Hepatocyte (in vitro differentiated cells): ENCODE measurements at regions not wholly inside any gene's neighbourhood (a gene's known extent, or its start where the extent isn't known, plus 50 kb on each side); places are given as distances from the start of the nearest gene placed in this dataset.

Experiments
- CTCF ChIP-seq: fragments of 200-600 bp; sonication (generic); IDR thresholded peaks from 2 replicates; pipeline ENCODE4 v1.5.1; 2016; ENCODE audit warnings: antibody characterized with exemption, mild to moderate bottlenecking; ENCODE audit not compliant: poor library complexity
- EZH2 ChIP-seq: fragments of 200-600 bp; sonication (generic); IDR thresholded peaks from 2 replicates; pipeline ENCODE4 v1.6.1; 2016; ENCODE audit warnings: antibody characterized with exemption, mild to moderate bottlenecking, borderline replicate concordance

DNA sequence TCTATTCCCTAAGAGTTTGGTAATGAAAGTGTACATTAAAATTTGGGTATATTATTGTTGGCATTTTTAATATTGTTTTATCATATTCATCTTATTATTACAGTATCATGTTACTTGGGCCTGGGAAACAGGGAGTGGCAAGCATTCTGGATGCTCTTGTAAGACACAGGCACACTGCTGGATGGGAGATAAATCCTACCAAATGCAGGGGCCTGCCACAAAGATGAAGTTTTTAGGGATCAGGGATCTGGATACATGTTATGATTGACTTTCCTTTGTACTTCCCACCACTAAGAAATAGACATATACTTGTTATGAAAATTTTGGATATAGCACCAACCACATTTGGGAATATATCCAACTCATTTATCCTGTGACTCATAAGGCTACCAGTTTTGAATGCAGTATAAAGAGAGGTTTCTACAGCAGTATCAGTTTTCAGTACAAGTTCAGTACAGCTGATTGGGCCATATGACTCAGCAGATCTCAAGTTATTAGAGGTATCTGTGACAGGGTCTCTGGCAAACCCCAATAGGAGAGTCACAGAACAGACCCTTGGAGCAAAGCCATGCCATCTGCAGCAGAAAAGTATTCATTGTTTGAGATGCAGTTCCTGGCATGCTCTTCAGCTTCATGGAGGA is 360.1 kb downstream of the DMAC1 start:
- TF ChIP-seq CTCF = no peak
- TF ChIP-seq EZH2 = no peak
